ENCODE measurements at regions not wholly inside any gene's neighbourhood (a gene's known extent, or its start where the extent isn't known, plus 50 kb on each side); places are given as distances from the start of the nearest gene placed in this dataset.

- no peak for TF ChIP-seq CTCF (IDR thresholded peaks at IDR 0.05; ENCODE audit: insufficient read depth, low read depth, low read length)
- POLR2A ChIA-PET = no interaction called here
- Histone ChIP-seq H3K4me3 (ENCODE audit: low read depth, low read length) (no peak overlapping the region), H3K36me3 (ENCODE audit: control insufficient read depth, insufficient read depth, low read length) (no peaks in the 10 kb centered on the region), H3K27me3 (ENCODE audit: control insufficient read depth, insufficient read depth, low read length) (no peaks in the 10 kb centered on the region)
- DNase-seq (ENCODE audit: low read depth) = no peak
- CTCF ChIA-PET = no interaction called here
Measured at GRCh38 chr2:153360239-153360638, 118.3 kb downstream of the RPRM start.

GRCh38 chr2:153354377-153354776, 124.2 kb downstream of the RPRM start:
- Histone ChIP-seq H3K4me3 (ENCODE audit: low read depth, low read length) (no peak overlapping the region), H3K27me3 (ENCODE audit: control insufficient read depth, insufficient read depth, low read length) (no peaks in the 10 kb centered on the region), H3K36me3 (ENCODE audit: control insufficient read depth, insufficient read depth, low read length) (no peaks in the 10 kb centered on the region)
- ChIA-PET POLR2A (no interaction called here), CTCF (no interaction called here)
- no peak for TF ChIP-seq CTCF (IDR thresholded peaks at IDR 0.05; ENCODE audit: insufficient read depth, low read depth, low read length)
- no peak for DNase-seq (ENCODE audit: low read depth)

DNA sequence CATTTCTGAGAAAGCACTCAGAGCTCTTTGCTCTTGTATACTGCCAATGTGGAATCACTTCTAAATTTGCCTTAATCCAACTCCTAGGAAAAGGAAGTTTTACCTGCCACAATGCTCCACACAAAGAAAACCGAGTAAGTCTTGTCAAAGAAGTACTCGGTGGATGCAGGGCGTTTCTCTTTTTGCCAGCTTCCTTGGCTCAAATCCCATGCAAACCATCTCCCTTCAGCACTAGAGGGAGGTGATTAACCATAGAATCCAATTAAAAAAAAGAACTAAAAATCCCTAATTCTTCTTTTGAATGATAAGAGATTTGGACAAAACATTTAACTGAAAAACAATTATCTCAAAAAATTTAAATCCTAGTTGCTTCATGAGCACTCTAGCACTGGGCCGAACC, 129.0 kb downstream of the RPRM start:
- POLR2A ChIA-PET = no interaction called here
- no peaks in the 10 kb centered on the region for H3K27me3 ChIP-seq (ENCODE audit: control insufficient read depth, insufficient read depth, low read length)
- CTCF ChIA-PET = interaction anchor here (1.4 kb wide), 1 partner anchor 13 kb away, joined by 3 read pairs; no protein-coding TSS in a partner anchor
- H3K36me3 ChIP-seq (ENCODE audit: control insufficient read depth, insufficient read depth, low read length) = no peaks in the 10 kb centered on the region
- TF ChIP-seq CTCF (IDR thresholded peaks at IDR 0.05; ENCODE audit: insufficient read depth, low read depth, low read length) = no peak
- no peak for DNase-seq (ENCODE audit: low read depth)
- H3K4me3 ChIP-seq (ENCODE audit: low read depth, low read length) = no peak overlapping the region

DNA sequence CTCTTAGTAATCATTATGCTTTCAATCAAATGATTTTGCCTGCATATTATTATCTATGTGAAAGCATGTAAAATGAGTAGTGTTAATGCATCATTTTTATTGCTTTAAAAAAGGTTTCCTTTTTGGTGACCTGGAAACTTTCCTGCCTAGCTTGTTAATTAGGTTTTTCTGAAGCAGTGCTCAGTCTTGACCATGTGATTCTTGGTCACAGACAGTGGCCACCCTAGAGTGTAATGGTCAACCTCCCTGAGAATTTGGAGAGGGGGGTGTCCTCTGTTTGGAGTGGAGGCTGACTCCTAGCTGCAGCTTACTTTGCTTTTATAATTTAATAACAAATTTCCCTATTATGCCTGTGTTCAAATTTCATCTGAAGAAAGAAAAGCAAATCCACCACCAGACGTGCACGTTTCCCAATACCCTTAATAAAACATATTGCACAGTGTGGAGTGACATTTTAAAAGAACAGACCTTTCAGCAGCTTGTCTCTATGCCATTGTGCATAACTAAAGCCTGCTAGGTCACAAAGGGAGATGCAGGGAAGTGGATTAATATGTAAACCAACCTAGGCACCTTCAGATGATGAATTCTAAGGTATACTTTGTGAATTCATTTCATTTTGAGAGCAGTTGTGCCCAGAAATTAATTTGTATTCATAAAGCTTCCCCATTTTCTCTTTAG, 130.6 kb downstream of the RPRM start:
- H3K36me3 ChIP-seq (ENCODE audit: control insufficient read depth, insufficient read depth, low read length) = no peaks in the 10 kb centered on the region
- TF ChIP-seq CTCF (IDR thresholded peaks at IDR 0.05; ENCODE audit: insufficient read depth, low read depth, low read length) = no peak
- no peaks in the 10 kb centered on the region for H3K27me3 ChIP-seq (ENCODE audit: control insufficient read depth, insufficient read depth, low read length)
- no peak for DNase-seq (ENCODE audit: low read depth)
- ChIA-PET CTCF (no interaction called here), POLR2A (interaction anchor here (0.6 kb wide), 1 partner anchor 11 kb away, joined by 17 read pairs; no protein-coding TSS in a partner anchor)
- H3K4me3 ChIP-seq (ENCODE audit: low read depth, low read length) = no peak overlapping the region

DNA sequence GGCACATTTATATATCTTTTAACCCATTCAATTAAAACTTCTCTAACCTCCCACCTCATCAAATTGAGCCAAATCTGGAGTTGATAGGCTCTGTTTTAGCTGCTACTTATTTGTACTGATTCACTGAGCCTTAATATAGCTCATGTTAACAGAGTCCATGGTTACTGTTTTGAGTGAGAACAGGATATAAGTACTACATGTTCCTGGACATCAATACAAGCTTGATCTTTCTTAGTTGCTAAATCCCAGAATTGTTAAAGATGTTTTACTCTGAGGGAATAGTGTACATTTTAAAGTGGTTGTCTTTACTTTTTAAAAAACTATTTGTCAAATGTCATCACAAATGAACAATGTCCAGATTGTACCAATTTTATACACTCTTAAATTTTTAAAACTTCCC, 157.7 kb downstream of the RPRM start:
- TF ChIP-seq CTCF (IDR thresholded peaks at IDR 0.05; ENCODE audit: insufficient read depth, low read depth, low read length) = no peak
- H3K4me3 ChIP-seq (ENCODE audit: low read depth, low read length) = no peak overlapping the region
- ChIA-PET POLR2A (no interaction called here), CTCF (no interaction called here)
- no peaks in the 10 kb centered on the region for H3K36me3 ChIP-seq (ENCODE audit: control insufficient read depth, insufficient read depth, low read length)
- no peak for DNase-seq (ENCODE audit: low read depth)
- H3K27me3 ChIP-seq (ENCODE audit: control insufficient read depth, insufficient read depth, low read length) = no peaks in the 10 kb centered on the region

Measured in BJ (cell line).